ENCODE measurements at regions not wholly inside any gene's neighbourhood (a gene's known extent, or its start where the extent isn't known, plus 50 kb on each side); places are given as distances from the start of the nearest gene placed in this dataset.
A peak's percentile ranks its signal among the peaks of the same experiment; 100 is the strongest.

- DNase-seq (ENCODE audit: low read depth), result no peak
- no peak overlapping the region for H3K4me3 ChIP-seq (ENCODE audit: low read depth, low read length)
- TF ChIP-seq, protein P1, sequence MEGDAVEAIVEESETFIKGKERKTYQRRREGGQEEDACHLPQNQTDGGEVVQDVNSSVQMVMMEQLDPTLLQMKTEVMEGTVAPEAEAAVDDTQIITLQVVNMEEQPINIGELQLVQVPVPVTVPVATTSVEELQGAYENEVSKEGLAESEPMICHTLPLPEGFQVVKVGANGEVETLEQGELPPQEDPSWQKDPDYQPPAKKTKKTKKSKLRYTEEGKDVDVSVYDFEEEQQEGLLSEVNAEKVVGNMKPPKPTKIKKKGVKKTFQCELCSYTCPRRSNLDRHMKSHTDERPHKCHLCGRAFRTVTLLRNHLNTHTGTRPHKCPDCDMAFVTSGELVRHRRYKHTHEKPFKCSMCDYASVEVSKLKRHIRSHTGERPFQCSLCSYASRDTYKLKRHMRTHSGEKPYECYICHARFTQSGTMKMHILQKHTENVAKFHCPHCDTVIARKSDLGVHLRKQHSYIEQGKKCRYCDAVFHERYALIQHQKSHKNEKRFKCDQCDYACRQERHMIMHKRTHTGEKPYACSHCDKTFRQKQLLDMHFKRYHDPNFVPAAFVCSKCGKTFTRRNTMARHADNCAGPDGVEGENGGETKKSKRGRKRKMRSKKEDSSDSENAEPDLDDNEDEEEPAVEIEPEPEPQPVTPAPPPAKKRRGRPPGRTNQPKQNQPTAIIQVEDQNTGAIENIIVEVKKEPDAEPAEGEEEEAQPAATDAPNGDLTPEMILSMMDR (IDR thresholded peaks at IDR 0.05; ENCODE audit: insufficient read depth, low read length), result no peak
These were observed 277.6 kb downstream of the SLITRK6 start for GRCh38 chr13:85521657-85522056.

DNA sequence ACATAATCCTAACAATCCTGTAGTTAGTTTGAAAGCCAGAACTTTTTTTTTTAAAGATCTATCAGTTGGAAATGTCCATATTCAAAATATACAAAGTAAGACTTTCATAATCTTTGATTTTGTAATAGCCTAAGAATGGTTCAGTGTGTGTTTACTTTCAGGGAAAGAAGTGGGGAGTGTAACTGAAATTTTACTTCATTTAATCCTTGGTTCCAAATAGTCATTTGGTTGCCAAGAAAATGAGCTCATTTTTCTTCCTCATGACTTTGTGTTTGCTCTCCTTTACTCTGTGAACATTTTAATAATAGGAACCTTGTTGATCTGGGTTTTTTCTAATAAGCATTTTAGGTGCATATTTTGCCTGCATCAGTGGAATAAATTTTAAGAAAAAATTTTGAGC lies 278.8 kb downstream of the SLITRK6 start:
- H3K4me3 ChIP-seq (ENCODE audit: low read depth, low read length), result no peak overlapping the region
- TF ChIP-seq, protein P1 (IDR thresholded peaks at IDR 0.05; ENCODE audit: insufficient read depth, low read length), result no peak
- peak; percentile 70 for DNase-seq (ENCODE audit: low read depth)

- no peak overlapping the region for H3K4me3 ChIP-seq (ENCODE audit: low read depth, low read length)
- DNase-seq (ENCODE audit: low read depth), result no peak
- TF ChIP-seq, protein P1 (IDR thresholded peaks at IDR 0.05; ENCODE audit: insufficient read depth, low read length), result no peak
These were observed 279.9 kb downstream of the SLITRK6 start for GRCh38 chr13:85519363-85519762.

DNA sequence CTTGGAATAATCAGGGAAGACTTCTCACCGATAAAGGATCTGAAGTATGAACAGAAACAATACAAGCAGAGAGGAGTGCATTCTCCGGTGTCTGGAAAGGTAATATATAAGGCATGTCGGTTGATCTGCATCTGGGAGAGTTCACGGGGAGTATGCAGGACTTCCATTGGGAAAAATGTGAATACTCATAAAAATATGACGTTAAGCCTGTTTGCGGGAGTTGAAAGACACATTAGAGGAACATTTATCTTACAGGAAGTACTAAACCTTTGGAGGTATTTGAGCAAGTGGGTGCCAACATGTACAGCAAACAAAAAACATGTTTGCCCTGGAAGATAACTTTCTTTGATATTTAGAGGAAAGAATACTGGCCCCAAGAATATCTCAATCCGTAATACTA lies 286.8 kb downstream of the SLITRK6 start:
- DNase-seq (ENCODE audit: low read depth), result no peak
- TF ChIP-seq, protein P1 (IDR thresholded peaks at IDR 0.05; ENCODE audit: insufficient read depth, low read length), result no peak
- no peak overlapping the region for H3K4me3 ChIP-seq (ENCODE audit: low read depth, low read length)

DNA sequence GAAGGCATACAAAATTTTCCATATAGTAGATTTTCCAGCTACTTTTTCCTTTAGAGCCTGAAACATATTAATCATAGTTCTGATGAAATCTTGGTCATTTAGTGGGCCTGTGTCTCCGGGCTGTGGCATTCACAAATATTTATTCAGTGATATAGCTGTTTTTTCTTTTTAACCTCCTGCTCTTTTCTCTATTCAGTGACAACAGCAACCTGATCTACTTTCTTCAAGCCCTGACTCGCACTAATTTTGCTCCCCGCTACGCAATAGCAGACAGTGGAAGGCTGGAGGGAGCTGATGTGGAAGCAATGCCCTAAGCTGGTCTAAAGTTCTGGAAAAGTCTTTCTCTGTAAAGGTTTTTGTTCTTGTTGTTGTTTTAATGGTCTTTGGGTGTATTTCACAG lies 289.7 kb downstream of the SLITRK6 start:
- TF ChIP-seq, protein P1 (IDR thresholded peaks at IDR 0.05; ENCODE audit: insufficient read depth, low read length), result no peak
- no peak for DNase-seq (ENCODE audit: low read depth)
- no peak overlapping the region for H3K4me3 ChIP-seq (ENCODE audit: low read depth, low read length)

GRCh38 chr13:85508683-85509329 lies 290.4 kb downstream of the SLITRK6 start:
- peak; percentile 11 for DNase-seq (ENCODE audit: low read depth)
- TF ChIP-seq, protein P1 (IDR thresholded peaks at IDR 0.05; ENCODE audit: insufficient read depth, low read length), result no peak
- H3K4me3 ChIP-seq (ENCODE audit: low read depth, low read length), result no peak overlapping the region

DNA sequence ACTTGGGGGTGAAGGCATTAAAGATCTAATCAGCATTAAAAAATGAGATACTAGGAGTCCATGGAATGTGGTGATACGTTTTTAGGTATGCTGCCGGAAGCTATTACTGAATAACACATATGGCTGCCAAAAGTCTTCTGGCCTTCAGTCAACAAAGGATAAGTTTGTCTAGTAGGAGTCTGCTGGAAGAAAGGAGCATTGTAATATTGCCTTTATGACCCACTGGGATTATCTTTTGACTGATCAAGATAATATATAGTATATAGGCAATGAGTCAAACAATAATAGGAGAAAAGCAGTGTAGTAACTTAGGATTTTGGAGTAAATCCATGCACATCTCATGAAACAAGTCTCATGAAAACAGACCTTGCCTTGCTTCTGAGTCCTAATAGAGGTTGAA lies 295.4 kb downstream of the SLITRK6 start:
- no peak overlapping the region for H3K4me3 ChIP-seq (ENCODE audit: low read depth, low read length)
- DNase-seq (ENCODE audit: low read depth), result peak; percentile 78
- TF ChIP-seq, protein P1 (IDR thresholded peaks at IDR 0.05; ENCODE audit: insufficient read depth, low read length), result no peak

Measured in fibroblast of the aortic adventitia (primary cell).